22Rv1 (cell line): ENCODE measurements at regions not wholly inside any gene's neighbourhood (a gene's known extent, or its start where the extent isn't known, plus 50 kb on each side); places are given as distances from the start of the nearest gene placed in this dataset.

Experiments
- H3K27ac ChIP-seq: fragments of 450-650 bp; 2 replicates; pipeline ENCODE4 v1.5.1; 2017
- ZFX ChIP-seq: fragments of 450-650 bp; IDR thresholded peaks from 2 replicates; pipeline ENCODE4 v1.6.1; 2017; ENCODE audit warnings: antibody characterized with exemption, borderline replicate concordance
- TF ChIP-seq, protein P1 (sequence below): fragments of 450-650 bp; IDR thresholded peaks from 2 replicates; pipeline ENCODE4 v1.5.1; 2017; ENCODE audit warnings: mild to moderate bottlenecking

DNA sequence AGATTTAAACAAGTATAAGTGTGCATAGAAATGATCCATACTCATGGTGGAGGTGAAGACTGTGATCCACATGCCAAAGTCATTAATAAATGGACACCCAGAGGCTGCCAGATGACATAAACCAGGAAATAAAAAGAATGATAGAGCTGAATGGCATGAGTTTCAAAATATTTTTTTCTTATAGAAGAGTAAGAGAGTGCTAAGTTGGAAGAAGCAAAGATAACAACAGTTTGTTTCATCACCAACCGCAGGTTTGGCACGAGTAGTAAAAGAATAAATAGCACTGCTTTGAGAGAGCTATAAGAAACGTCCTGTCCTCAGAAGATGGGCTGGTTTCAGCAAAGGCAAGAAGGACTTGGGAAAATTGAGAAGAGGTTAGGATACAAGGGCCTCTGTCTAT, 246.9 kb downstream of the UBE3D start:
- TF ChIP-seq ZFX = no peak
- TF ChIP-seq, protein P1, sequence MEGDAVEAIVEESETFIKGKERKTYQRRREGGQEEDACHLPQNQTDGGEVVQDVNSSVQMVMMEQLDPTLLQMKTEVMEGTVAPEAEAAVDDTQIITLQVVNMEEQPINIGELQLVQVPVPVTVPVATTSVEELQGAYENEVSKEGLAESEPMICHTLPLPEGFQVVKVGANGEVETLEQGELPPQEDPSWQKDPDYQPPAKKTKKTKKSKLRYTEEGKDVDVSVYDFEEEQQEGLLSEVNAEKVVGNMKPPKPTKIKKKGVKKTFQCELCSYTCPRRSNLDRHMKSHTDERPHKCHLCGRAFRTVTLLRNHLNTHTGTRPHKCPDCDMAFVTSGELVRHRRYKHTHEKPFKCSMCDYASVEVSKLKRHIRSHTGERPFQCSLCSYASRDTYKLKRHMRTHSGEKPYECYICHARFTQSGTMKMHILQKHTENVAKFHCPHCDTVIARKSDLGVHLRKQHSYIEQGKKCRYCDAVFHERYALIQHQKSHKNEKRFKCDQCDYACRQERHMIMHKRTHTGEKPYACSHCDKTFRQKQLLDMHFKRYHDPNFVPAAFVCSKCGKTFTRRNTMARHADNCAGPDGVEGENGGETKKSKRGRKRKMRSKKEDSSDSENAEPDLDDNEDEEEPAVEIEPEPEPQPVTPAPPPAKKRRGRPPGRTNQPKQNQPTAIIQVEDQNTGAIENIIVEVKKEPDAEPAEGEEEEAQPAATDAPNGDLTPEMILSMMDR = no peak
- H3K27ac ChIP-seq = no peak overlapping the region

DNA sequence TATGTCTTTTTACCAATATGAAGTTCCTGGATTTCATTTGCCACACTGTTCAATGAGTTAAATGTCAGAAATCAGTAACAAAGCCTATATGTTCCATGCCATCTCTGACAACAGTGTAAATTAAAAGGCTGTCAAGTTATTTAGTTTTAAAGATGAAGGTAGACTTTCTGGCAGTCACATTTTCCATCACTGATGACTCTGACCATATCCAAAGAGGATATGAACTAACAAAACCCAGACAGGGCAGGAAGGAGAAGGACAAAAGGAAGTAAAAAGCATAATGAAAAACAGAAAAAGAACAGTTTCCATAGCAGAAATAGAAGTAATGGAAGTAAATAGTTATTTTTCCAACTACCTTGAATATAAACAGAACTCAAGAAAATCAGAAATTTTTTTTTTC, 242.3 kb downstream of the UBE3D start:
- TF ChIP-seq, protein P1 = no peak
- no peak for TF ChIP-seq ZFX
- no peak overlapping the region for H3K27ac ChIP-seq

DNA sequence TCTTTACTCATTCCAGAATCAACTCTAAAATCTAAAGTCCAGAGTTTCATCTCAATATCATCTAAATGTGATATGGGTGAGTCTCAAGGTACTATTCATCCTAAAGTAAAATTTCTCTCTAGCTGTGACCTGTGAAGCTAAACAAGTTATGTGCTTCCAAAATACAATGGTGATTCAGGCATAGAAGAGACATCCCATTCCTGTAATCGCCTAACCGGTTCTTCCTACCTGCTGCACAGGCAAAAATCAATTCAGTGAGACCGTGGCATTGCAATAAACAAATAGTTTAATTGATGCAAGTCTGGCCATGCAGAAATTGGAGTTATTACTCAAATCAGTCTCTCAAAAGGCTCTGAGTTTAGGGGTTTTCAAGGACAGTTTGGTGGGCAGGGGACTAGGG, 232.8 kb downstream of the UBE3D start:
- H3K27ac ChIP-seq = no peak overlapping the region
- no peak for TF ChIP-seq ZFX
- TF ChIP-seq, protein P1 = no peak

- H3K27ac ChIP-seq = no peak overlapping the region
- TF ChIP-seq ZFX = no peak
- TF ChIP-seq, protein P1 = no peak
These were observed 232.2 kb downstream of the UBE3D start for GRCh38 chr6:82833481-82833880.

DNA sequence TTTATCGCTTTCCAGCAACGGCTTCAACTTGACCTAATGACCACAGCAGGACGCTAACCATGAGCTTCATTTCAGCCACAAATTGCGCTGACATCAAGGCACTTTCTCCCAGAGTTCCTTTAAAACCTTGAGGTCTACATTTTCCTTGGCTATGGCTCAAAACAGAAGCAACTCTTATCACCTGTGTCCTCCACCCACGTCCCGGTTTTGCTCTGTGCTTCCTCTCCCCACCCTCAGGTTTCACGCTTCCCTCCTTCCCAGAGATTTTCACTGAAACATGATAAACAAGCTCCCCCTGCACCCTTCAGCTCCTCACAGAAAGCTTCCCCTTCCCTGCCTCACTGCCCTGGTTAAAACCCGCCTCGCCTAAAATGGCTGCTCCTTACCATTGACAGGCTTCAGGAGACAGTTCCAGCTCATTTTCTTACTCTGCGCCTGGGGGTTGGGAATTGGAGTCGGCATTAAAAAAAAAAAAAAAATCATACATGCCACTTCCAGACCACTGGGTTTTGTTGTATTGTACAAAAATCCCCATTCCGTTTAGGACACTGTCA, 229.5 kb downstream of the UBE3D start:
- no peak for TF ChIP-seq ZFX
- TF ChIP-seq, protein P1 = no peak
- no peak overlapping the region for H3K27ac ChIP-seq

GRCh38 chr6:82840571-82840970, 225.1 kb downstream of the UBE3D start:
- H3K27ac ChIP-seq = no peak overlapping the region
- TF ChIP-seq ZFX = no peak
- TF ChIP-seq, protein P1 = no peak

- no peak overlapping the region for H3K27ac ChIP-seq
- TF ChIP-seq, protein P1 = no peak
- TF ChIP-seq ZFX = no peak
These were observed 224.3 kb downstream of the UBE3D start for GRCh38 chr6:82841309-82841708.
